GM12878 (cell line): ENCODE measurements at regions not wholly inside any gene's neighbourhood (a gene's known extent, or its start where the extent isn't known, plus 50 kb on each side); places are given as distances from the start of the nearest gene placed in this dataset.

Experiments
- ATAC-seq: fragments of 200-7000 bp; cut with Tn5 transposase; 3 replicates; pipeline ENCODE4 v1.9.1; 2020; ENCODE audit warnings: mild to moderate bottlenecking, moderate library complexity
- BruUV-seq: library from RNA; stranded (reverse); fragments of 400-500 nt; replicated peaks from 2 replicates; lab custom pipeline; 2021; lab: Mats Ljungman, UMichigan
- CTCF ChIA-PET: fragments of 300-600 bp; sonication (Branson Sonifier 250); formaldehyde crosslinking; extraction: SDS; loops from one replicate; lab custom pipeline; 2021; ENCODE audit warnings: inconsistent platforms; lab: Yijun Ruan, JAX
- POLR2A ChIA-PET: fragments of 350-600 bp; formaldehyde crosslinking; extraction: SDS; loops from one replicate; lab custom pipeline; 2021; ENCODE audit warnings: inconsistent platforms; lab: Charles Lee
- RAD21 ChIA-PET: fragments of 300-600 bp; sonication (Branson Sonifier 250); formaldehyde crosslinking; loops from one replicate; lab custom pipeline; 2023; ENCODE audit warnings: antibody characterized with exemption; ENCODE audit not compliant: unreplicated experiment; lab: Charles Lee
- SMC1A ChIA-PET: fragments of 300-600 bp; sonication (Branson Sonifier 250); formaldehyde crosslinking; loops from one replicate; lab custom pipeline; 2023; ENCODE audit not compliant: unreplicated experiment, uncharacterized antibody; lab: Charles Lee
- DNase-seq: peaks from one replicate; pipeline ENCODE4 v3.0.0-alpha.2; 2011; ENCODE audit warnings: low read depth, low spot score
- FAIRE-seq: peaks from 3 replicates; lab custom pipeline; 2011; peaks lifted over from hg19 to GRCh38; lab: Jason Lieb, UNC
- H2AFZ ChIP-seq: 2 replicates; pipeline ENCODE4 v1.6.0; 2011; ENCODE audit warnings: low read depth, low read length, control low read depth; ENCODE audit not compliant: control insufficient read depth
- H3K27ac ChIP-seq: 2 replicates; pipeline ENCODE4 v1.5.1; 2011; ENCODE audit warnings: control low read depth; ENCODE audit not compliant: control insufficient read depth, insufficient read depth
- H3K27me3 ChIP-seq, 2 experiments: replicated peaks in 1 of 2; 2 replicates each; pipeline versions ENCODE4 v1.6.0 to v1.6.1; 2011; ENCODE audit warnings: low read length in 1 of 2; ENCODE audit not compliant: control insufficient read depth in 2 of 2, insufficient read depth in 2 of 2
- H3K36me3 ChIP-seq, 2 experiments: 2 replicates each; pipeline ENCODE4 v1.5.1; 2011; ENCODE audit warnings: low read length in 1 of 2; ENCODE audit not compliant: control insufficient read depth in 2 of 2, insufficient read depth in 2 of 2
- H3K4me1 ChIP-seq: 2 replicates; pipeline ENCODE4 v1.6.1; 2011; ENCODE audit warnings: mild to moderate bottlenecking, low read length, moderate library complexity, mixed read lengths; ENCODE audit not compliant: control insufficient read depth, insufficient read depth
- H3K4me2 ChIP-seq: 2 replicates; pipeline ENCODE4 v1.6.0; 2011; ENCODE audit warnings: control low read depth; ENCODE audit not compliant: control insufficient read depth, insufficient read depth
- H3K4me3 ChIP-seq: fragments of 200-600 bp; sonication (generic); 2 replicates; pipeline ENCODE4 v1.5.1; 2016
- H3K79me2 ChIP-seq: 2 replicates; pipeline ENCODE4 v1.6.0; 2011; ENCODE audit warnings: low read length; ENCODE audit not compliant: control insufficient read depth, insufficient read depth
- H3K9ac ChIP-seq: 2 replicates; pipeline ENCODE4 v1.8.0; 2011; ENCODE audit warnings: low read length, control low read depth, mixed read lengths; ENCODE audit not compliant: control insufficient read depth, insufficient read depth
- H3K9me3 ChIP-seq: replicated peaks from 3 replicates; pipeline ENCODE4 v1.5.1; 2011; ENCODE audit warnings: mild to moderate bottlenecking, low read length; ENCODE audit not compliant: control insufficient read depth, insufficient read depth
- H4K20me1 ChIP-seq: 2 replicates; pipeline ENCODE4 v1.6.0; 2011; ENCODE audit not compliant: control insufficient read depth, insufficient read depth
- BRCA1 ChIP-seq: IDR thresholded peaks from 2 replicates; pipeline ENCODE4 v1.6.1; 2011; ENCODE audit warnings: low read depth, low read length, improper control_type of control experiment
- CHD4 ChIP-seq: fragments of 200-600 bp; sonication (generic); IDR thresholded peaks from 2 replicates; pipeline ENCODE4 v1.6.1; 2016; ENCODE audit warnings: mild to moderate bottlenecking
- DPF2 ChIP-seq: fragments of 450-650 bp; IDR thresholded peaks from 2 replicates; pipeline ENCODE4 v1.6.1; 2017; ENCODE audit warnings: mild to moderate bottlenecking
- EGR1 ChIP-seq, 2 experiments: IDR thresholded peaks; 1 replicate in 1 of 2; 2 replicates in 1 of 2; pipeline ENCODE4 v1.6.1; 2011 to 2012; ENCODE audit warnings: low read depth in 2 of 2, low read length in 2 of 2, borderline replicate concordance in 1 of 2, mild to moderate bottlenecking in 1 of 2, moderate library complexity in 1 of 2
- JUND ChIP-seq: IDR thresholded peaks from 2 replicates; pipeline ENCODE4 v1.6.1; 2012; ENCODE audit warnings: low read depth, mild to moderate bottlenecking, low read length, improper control_type of control experiment, moderate library complexity
- LARP7 ChIP-seq: fragments of 450-650 bp; IDR thresholded peaks from 2 replicates; pipeline ENCODE4 v1.6.1; 2017; ENCODE audit warnings: mild to moderate bottlenecking
- NFYA ChIP-seq: IDR thresholded peaks from 2 replicates; pipeline ENCODE4 v1.6.1; 2011; ENCODE audit warnings: low read depth, mild to moderate bottlenecking, low read length, improper control_type of control experiment, borderline replicate concordance
- NR2F1 ChIP-seq: fragments of 450-650 bp; conservative IDR thresholded peaks from 2 replicates; pipeline ENCODE4 v1.6.1; 2017; ENCODE audit warnings: mild to moderate bottlenecking
- SMAD5 ChIP-seq: IDR thresholded peaks from 2 replicates; pipeline ENCODE4 v1.6.1; 2016; ENCODE audit warnings: antibody characterized with exemption, low read depth
- TCF7 ChIP-seq: IDR thresholded peaks from 2 replicates; pipeline ENCODE4 v1.6.1; 2014; ENCODE audit warnings: antibody characterized with exemption, borderline replicate concordance
- ZNF217 ChIP-seq: fragments of 450-650 bp; IDR thresholded peaks from 2 replicates; pipeline ENCODE4 v1.6.1; 2017; ENCODE audit warnings: antibody characterized with exemption, mild to moderate bottlenecking
- WGBS: methylation state at CpG from one replicate; pipeline ENCODE4 v1.1.6; 2016; ENCODE audit warnings: low lambda C conversion rate; ENCODE audit not compliant: insufficient replicate concordance, insufficient coverage; ENCODE audit errors: missing lambda C conversion rate; 5-methylcytosine and 5-hydroxymethylcytosine counted together
- in situ Hi-C: fragments of 300-500 bp; cut with MboI; formaldehyde crosslinking; loops from 9 replicates; pipeline ENCODE4 v1.14.3; 2018; ENCODE audit warnings: mixed read lengths
- intact Hi-C: fragments of 100-400 bp; cut with micrococcal nuclease; formaldehyde crosslinking; loops from one replicate; pipeline ENCODE4 v1.14.2; 2022; ENCODE audit not compliant: unreplicated experiment
- TF ChIP-seq, protein P1 (sequence below): fragments of 450-650 bp; IDR thresholded peaks from 2 replicates; pipeline ENCODE4 v1.6.1; 2018; ENCODE audit warnings: borderline replicate concordance, mild to moderate bottlenecking; ENCODE audit not compliant: partially characterized antibody
- TF ChIP-seq, protein P2 (sequence below): fragments of 450-650 bp; IDR thresholded peaks from 2 replicates; pipeline ENCODE4 v1.6.1; 2018; ENCODE audit warnings: mild to moderate bottlenecking, low read depth, moderate library complexity; ENCODE audit not compliant: partially characterized antibody
- TF ChIP-seq, protein P3 (sequence below): fragments of 450-650 bp; formaldehyde crosslinking; IDR thresholded peaks from 2 replicates; pipeline ENCODE4 v1.5.0; 2022; ENCODE audit warnings: mild to moderate bottlenecking, missing genetic modification characterization

DNA sequence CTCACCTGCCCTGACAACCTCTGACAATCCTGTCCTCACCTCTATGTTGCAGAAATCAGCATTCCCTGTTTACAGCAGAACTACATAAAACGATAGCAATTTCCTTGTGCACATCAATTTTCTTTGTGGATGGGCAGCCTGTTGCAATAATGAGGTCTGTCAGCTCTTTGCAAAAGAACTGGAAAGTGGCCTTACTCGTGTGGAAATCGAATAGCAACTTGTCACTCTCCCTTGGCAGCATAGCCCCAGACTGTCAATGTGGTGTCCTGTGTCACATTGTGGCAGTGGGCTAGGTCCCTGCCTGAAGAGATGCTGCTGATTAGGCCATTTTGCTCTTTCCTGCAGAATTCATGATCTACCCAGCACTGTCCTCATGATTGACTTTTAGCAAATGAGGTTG is 531.9 kb downstream of the CCDC85A start (continued):
- no peak for TF ChIP-seq NFYA

DNA sequence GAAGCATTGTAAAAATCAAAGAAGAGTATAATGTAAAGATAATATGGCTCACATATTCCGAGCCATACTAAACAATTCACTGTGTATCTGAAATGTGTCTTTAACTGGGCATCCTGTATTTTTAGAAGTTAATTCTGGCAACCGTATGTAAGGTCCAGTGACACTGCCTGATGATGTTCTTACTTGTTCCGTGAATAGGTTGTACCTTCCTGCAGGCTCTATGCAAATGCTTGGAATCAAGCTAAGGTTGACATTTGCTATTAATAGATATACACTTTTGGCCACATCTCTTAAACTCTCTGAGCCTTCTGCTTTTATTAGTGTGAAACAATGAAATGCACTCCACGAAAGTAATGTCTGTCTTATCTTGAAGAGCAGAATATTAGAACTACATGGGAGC is 534.6 kb downstream of the CCDC85A start:
- in situ Hi-C loops (no loop called here), intact Hi-C loops (loop anchor here (5.0 kb wide), 1 partner anchor 51 kb away; no protein-coding TSS in a partner anchor)
- Histone ChIP-seq H3K79me2 (no peaks in the 10 kb centered on the region), H3K4me2 (no peak overlapping the region), H3K36me3 (no peaks in the 10 kb centered on the region), H4K20me1 (no peaks in the 10 kb centered on the region), H3K27ac (no peak overlapping the region), H3K9ac (no peak overlapping the region), H2AFZ (no peak overlapping the region), H3K27me3 (no peaks in the 10 kb centered on the region), H3K9me3 (no peaks in the 10 kb centered on the region), H3K4me3 (no peak overlapping the region), H3K4me1 (no peaks in the 10 kb centered on the region)
- no TSS peak for BruUV-seq
- ChIA-PET CTCF (no interaction called here), POLR2A (no interaction called here), SMC1A (no interaction called here), RAD21 (no interaction called here)
- no peak for ATAC-seq
- DNase-seq: no peak
- FAIRE-seq: no peak
- WGBS: 29% methylated on average over 4 of the region's 4 CpGs
- TF ChIP-seq, protein P1, sequence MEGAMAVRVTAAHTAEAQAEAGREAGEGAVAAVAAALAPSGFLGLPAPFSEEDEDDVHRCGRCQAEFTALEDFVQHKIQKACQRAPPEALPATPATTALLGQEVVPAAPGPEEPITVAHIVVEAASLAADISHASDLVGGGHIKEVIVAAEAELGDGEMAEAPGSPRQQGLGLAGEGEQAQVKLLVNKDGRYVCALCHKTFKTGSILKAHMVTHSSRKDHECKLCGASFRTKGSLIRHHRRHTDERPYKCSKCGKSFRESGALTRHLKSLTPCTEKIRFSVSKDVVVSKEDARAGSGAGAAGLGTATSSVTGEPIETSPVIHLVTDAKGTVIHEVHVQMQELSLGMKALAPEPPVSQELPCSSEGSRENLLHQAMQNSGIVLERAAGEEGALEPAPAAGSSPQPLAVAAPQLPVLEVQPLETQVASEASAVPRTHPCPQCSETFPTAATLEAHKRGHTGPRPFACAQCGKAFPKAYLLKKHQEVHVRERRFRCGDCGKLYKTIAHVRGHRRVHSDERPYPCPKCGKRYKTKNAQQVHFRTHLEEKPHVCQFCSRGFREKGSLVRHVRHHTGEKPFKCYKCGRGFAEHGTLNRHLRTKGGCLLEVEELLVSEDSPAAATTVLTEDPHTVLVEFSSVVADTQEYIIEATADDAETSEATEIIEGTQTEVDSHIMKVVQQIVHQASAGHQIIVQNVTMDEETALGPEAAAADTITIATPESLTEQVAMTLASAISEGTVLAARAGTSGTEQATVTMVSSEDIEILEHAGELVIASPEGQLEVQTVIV: no peak
- TF ChIP-seq, protein P2, sequence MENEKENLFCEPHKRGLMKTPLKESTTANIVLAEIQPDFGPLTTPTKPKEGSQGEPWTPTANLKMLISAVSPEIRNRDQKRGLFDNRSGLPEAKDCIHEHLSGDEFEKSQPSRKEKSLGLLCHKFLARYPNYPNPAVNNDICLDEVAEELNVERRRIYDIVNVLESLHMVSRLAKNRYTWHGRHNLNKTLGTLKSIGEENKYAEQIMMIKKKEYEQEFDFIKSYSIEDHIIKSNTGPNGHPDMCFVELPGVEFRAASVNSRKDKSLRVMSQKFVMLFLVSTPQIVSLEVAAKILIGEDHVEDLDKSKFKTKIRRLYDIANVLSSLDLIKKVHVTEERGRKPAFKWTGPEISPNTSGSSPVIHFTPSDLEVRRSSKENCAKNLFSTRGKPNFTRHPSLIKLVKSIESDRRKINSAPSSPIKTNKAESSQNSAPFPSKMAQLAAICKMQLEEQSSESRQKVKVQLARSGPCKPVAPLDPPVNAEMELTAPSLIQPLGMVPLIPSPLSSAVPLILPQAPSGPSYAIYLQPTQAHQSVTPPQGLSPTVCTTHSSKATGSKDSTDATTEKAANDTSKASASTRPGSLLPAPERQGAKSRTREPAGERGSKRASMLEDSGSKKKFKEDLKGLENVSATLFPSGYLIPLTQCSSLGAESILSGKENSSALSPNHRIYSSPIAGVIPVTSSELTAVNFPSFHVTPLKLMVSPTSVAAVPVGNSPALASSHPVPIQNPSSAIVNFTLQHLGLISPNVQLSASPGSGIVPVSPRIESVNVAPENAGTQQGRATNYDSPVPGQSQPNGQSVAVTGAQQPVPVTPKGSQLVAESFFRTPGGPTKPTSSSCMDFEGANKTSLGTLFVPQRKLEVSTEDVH: no peak
- TF ChIP-seq EGR1 (IDR thresholded peaks at IDR 0.05; ENCODE audit: borderline replicate concordance in 1 of 2, low read depth in 2 of 2, low read length in 2 of 2): no peak
- no peak for TF ChIP-seq DPF2
- TF ChIP-seq SMAD5: no peak
- no peak for TF ChIP-seq NR2F1
- TF ChIP-seq CHD4: no peak
- TF ChIP-seq, protein P3, sequence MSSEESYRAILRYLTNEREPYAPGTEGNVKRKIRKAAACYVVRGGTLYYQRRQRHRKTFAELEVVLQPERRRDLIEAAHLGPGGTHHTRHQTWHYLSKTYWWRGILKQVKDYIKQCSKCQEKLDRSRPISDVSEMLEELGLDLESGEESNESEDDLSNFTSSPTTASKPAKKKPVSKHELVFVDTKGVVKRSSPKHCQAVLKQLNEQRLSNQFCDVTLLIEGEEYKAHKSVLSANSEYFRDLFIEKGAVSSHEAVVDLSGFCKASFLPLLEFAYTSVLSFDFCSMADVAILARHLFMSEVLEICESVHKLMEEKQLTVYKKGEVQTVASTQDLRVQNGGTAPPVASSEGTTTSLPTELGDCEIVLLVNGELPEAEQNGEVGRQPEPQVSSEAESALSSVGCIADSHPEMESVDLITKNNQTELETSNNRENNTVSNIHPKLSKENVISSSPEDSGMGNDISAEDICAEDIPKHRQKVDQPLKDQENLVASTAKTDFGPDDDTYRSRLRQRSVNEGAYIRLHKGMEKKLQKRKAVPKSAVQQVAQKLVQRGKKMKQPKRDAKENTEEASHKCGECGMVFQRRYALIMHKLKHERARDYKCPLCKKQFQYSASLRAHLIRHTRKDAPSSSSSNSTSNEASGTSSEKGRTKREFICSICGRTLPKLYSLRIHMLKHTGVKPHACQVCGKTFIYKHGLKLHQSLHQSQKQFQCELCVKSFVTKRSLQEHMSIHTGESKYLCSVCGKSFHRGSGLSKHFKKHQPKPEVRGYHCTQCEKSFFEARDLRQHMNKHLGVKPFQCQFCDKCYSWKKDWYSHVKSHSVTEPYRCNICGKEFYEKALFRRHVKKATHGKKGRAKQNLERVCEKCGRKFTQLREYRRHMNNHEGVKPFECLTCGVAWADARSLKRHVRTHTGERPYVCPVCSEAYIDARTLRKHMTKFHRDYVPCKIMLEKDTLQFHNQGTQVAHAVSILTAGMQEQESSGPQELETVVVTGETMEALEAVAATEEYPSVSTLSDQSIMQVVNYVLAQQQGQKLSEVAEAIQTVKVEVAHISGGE: no peak
- no peak for TF ChIP-seq LARP7
- no peak for TF ChIP-seq ZNF217
- no peak for TF ChIP-seq TCF7
- TF ChIP-seq JUND: no peak
- no peak for TF ChIP-seq BRCA1
